ENCODE measurements at regions not wholly inside any gene's neighbourhood (a gene's known extent, or its start where the extent isn't known, plus 50 kb on each side); places are given as distances from the start of the nearest gene placed in this dataset.

DNA sequence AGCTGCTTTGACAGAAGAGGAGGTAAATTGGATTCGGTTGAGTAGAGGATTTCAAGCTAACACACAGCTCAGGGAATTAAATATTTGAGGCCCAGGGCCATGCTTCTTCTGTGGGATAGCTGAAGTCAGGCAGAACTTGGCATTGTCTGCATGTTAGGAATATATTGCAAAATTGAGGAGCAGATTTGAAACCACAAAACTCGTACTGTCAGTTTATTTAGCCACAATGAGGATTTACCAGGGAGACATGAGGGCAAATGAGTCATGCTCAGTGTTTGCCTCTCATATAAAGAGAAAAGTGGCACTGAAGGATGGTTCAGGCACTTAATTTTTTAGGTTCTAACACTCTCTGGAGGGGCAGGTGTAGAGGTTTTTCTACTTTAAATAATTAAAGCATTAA is 83.0 kb upstream of the PRLR start:
- TF ChIP-seq, protein P1, sequence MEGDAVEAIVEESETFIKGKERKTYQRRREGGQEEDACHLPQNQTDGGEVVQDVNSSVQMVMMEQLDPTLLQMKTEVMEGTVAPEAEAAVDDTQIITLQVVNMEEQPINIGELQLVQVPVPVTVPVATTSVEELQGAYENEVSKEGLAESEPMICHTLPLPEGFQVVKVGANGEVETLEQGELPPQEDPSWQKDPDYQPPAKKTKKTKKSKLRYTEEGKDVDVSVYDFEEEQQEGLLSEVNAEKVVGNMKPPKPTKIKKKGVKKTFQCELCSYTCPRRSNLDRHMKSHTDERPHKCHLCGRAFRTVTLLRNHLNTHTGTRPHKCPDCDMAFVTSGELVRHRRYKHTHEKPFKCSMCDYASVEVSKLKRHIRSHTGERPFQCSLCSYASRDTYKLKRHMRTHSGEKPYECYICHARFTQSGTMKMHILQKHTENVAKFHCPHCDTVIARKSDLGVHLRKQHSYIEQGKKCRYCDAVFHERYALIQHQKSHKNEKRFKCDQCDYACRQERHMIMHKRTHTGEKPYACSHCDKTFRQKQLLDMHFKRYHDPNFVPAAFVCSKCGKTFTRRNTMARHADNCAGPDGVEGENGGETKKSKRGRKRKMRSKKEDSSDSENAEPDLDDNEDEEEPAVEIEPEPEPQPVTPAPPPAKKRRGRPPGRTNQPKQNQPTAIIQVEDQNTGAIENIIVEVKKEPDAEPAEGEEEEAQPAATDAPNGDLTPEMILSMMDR (IDR thresholded peaks at IDR 0.05): no peak
- TF ChIP-seq POLR2A (IDR thresholded peaks at IDR 0.05) (no peak), POLR2AphosphoS5 (IDR thresholded peaks at IDR 0.05) (no peak)
